Lower leg skin (tissue), 4 donors: ENCODE measurements at regions not wholly inside any gene's neighbourhood (a gene's known extent, or its start where the extent isn't known, plus 50 kb on each side); places are given as distances from the start of the nearest gene placed in this dataset.
A peak's percentile ranks its signal among the peaks of the same experiment; 100 is the strongest.

ENCODE experiments used
- DNase-seq, 2 donors: peaks; one replicate each; pipeline ENCODE4 v3.0.0-alpha.2; 2019; ENCODE audit warnings: low spot score in 2 of 2
- H3K4me3 ChIP-seq: fragments of 200-600 bp; sonication (generic); 2 replicates; pipeline ENCODE4 v1.5.1; 2017; ENCODE audit warnings: mild to moderate bottlenecking, low read depth; ENCODE audit not compliant: poor library complexity, severe bottlenecking
- CTCF ChIP-seq, 3 donors: fragments of 450-650 bp; IDR thresholded peaks; one replicate each; pipeline ENCODE4 v1.5.1; 2016; ENCODE audit warnings: antibody characterized with exemption in 3 of 3, mild to moderate bottlenecking in 3 of 3, moderate library complexity in 2 of 3
- POLR2A ChIP-seq, 2 donors: fragments of 450-650 bp; IDR thresholded peaks; one replicate each; pipeline ENCODE4 v1.6.1; 2016 to 2017; ENCODE audit warnings: antibody characterized with exemption in 2 of 2, mild to moderate bottlenecking in 1 of 2, moderate library complexity in 1 of 2
- whole genome bisulfite sequencing, 2 donors: methylation state at CpG; one replicate each; pipeline ENCODE4 v1.1.5; 2018; 5-methylcytosine and 5-hydroxymethylcytosine counted together
- intact Hi-C: fragments of 100-400 bp; cut with DNase I; formaldehyde crosslinking; loops from one replicate; pipeline ENCODE4 v1.15.0; 2023; ENCODE audit warnings: low total_unique reads

- no peak overlapping the region for H3K4me3 ChIP-seq
- TF ChIP-seq POLR2A (IDR thresholded peaks at IDR 0.05) = no peak
- TF ChIP-seq CTCF (IDR thresholded peaks at IDR 0.05) = no peak
- whole genome bisulfite sequencing, 2 donors = 69 to 71% methylated on average over 6 of the region's 6 CpGs
- no peak for DNase-seq
- intact Hi-C loops = no loop called here
These were observed 58.7 kb downstream of the EDN1 start for GRCh38 chr6:12348530-12349511.

GRCh38 chr6:12350644-12351170 lies 60.5 kb downstream of the EDN1 start:
- DNase-seq = no peak
- WGBS, 2 donors = 91 to 93% methylated on average over 1 of the region's 1 CpG
- intact Hi-C loops = no loop called here
- H3K4me3 ChIP-seq = no peak overlapping the region
- TF ChIP-seq CTCF (IDR thresholded peaks at IDR 0.05) = no peak
- no peak for TF ChIP-seq POLR2A (IDR thresholded peaks at IDR 0.05)

- DNase-seq = no peak
- intact Hi-C loops = no loop called here
- TF ChIP-seq POLR2A (IDR thresholded peaks at IDR 0.05) (no peak), CTCF (IDR thresholded peaks at IDR 0.05) (no peak)
- H3K4me3 ChIP-seq = no peak overlapping the region
These were observed 61.5 kb downstream of the EDN1 start for GRCh38 chr6:12351672-12352071.

GRCh38 chr6:12353731-12354130 lies 63.6 kb downstream of the EDN1 start:
- 71 to 72% methylated on average over 3 of the region's 3 CpGs for WGBS, 2 donors
- TF ChIP-seq POLR2A (IDR thresholded peaks at IDR 0.05) (no peak), CTCF (IDR thresholded peaks at IDR 0.05) (no peak)
- intact Hi-C loops = no loop called here
- H3K4me3 ChIP-seq = no peak overlapping the region
- no peak for DNase-seq

GRCh38 chr6:12354499-12354898 lies 64.3 kb downstream of the EDN1 start:
- DNase-seq = peak in 1 of 2 donors; percentile 37
- intact Hi-C loops = no loop called here
- TF ChIP-seq CTCF (IDR thresholded peaks at IDR 0.05) (no peak), POLR2A (IDR thresholded peaks at IDR 0.05) (no peak)
- 37 to 42% methylated on average over 3 of the region's 3 CpGs for WGBS, 2 donors
- H3K4me3 ChIP-seq = no peak overlapping the region
